ENCODE measurements at regions not wholly inside any gene's neighbourhood (a gene's known extent, or its start where the extent isn't known, plus 50 kb on each side); places are given as distances from the start of the nearest gene placed in this dataset.

GRCh38 chr14:66076176-66076575, 410.0 kb upstream of the CCDC196 start:
- H3K27ac ChIP-seq: no peak overlapping the region
- H3K9me3 ChIP-seq: no peaks in the 10 kb centered on the region
- no peak for DNase-seq
- H3K4me3 ChIP-seq: no peak overlapping the region
- H3K4me1 ChIP-seq: peaks cover 0 to under 1% (median 0%) of the 10 kb centered on the region in 12 donors
- TF ChIP-seq, protein P1, sequence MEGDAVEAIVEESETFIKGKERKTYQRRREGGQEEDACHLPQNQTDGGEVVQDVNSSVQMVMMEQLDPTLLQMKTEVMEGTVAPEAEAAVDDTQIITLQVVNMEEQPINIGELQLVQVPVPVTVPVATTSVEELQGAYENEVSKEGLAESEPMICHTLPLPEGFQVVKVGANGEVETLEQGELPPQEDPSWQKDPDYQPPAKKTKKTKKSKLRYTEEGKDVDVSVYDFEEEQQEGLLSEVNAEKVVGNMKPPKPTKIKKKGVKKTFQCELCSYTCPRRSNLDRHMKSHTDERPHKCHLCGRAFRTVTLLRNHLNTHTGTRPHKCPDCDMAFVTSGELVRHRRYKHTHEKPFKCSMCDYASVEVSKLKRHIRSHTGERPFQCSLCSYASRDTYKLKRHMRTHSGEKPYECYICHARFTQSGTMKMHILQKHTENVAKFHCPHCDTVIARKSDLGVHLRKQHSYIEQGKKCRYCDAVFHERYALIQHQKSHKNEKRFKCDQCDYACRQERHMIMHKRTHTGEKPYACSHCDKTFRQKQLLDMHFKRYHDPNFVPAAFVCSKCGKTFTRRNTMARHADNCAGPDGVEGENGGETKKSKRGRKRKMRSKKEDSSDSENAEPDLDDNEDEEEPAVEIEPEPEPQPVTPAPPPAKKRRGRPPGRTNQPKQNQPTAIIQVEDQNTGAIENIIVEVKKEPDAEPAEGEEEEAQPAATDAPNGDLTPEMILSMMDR (IDR thresholded peaks at IDR 0.05): no peak
- no peak for TF ChIP-seq POLR2A (IDR thresholded peaks at IDR 0.05)
- 63 to 74% (median 66%) methylated on average over 3 of the region's 3 CpGs for WGBS, 4 donors
- intact Hi-C loops (cut with DNase I): loop anchor here in 4 of 10 donors (5.0 to 10.0 kb wide), 4 partner anchors 111 to 914 kb away; partner anchors contain the start of gene FUT8 (in 2 of the 4)
- ATAC-seq: no peak
- peaks cover 0 to 2% (median 0%) of the 10 kb centered on the region in 9 donors for H3K27me3 ChIP-seq
- no peaks in the 10 kb centered on the region for H3K36me3 ChIP-seq

GRCh38 chr14:66078006-66078405, 408.2 kb upstream of the CCDC196 start:
- no peak for ATAC-seq
- intact Hi-C loops (cut with DNase I): loop anchor here in 4 of 10 donors (5.0 to 10.0 kb wide), 4 partner anchors 113 to 916 kb away; partner anchors contain the start of gene FUT8 (in 2 of the 4)

GRCh38 chr14:66081594-66082376, 404.4 kb upstream of the CCDC196 start:
- TF ChIP-seq POLR2A (IDR thresholded peaks at IDR 0.05): no peak
- TF ChIP-seq, protein P1 (IDR thresholded peaks at IDR 0.05): no peak
- peaks cover 0 to 4% (median 0%) of the 10 kb centered on the region in 9 donors for H3K27me3 ChIP-seq

More at GRCh38 chr14:66078006-66078405, 408.2 kb upstream of the CCDC196 start:
- TF ChIP-seq POLR2A (IDR thresholded peaks at IDR 0.05): no peak
- TF ChIP-seq, protein P1 (IDR thresholded peaks at IDR 0.05): no peak
- no peak overlapping the region for H3K27ac ChIP-seq
- no peaks in the 10 kb centered on the region for H3K9me3 ChIP-seq
- DNase-seq: no peak
- H3K36me3 ChIP-seq: no peaks in the 10 kb centered on the region
- WGBS, 4 donors: 62 to 70% (median 67%) methylated on average over 5 of the region's 5 CpGs
- peaks cover 0 to 9% (median 0%) of the 10 kb centered on the region in 12 donors for H3K4me1 ChIP-seq
- H3K27me3 ChIP-seq: peaks cover 0 to 4% (median 0%) of the 10 kb centered on the region in 9 donors
- no peak overlapping the region for H3K4me3 ChIP-seq

DNA sequence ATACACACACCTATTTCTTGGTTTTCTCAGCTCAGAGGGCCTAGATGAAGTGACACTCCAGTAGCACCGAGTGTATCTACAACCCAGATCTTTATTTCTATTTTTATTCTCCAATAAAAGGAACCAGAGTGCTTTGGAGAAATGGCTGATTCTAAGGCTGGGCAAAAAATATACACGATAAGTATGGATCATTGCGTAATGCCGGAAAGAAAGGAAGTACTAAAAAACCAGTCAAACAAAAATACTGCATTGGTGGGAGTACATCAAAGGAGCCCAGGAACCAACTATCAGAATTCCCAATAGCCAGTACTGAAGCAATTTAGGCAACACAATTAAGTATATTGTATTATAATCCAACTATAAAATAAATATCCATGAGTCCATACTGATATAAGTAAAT, 400.9 kb upstream of the CCDC196 start:
- no peak for ATAC-seq
- Histone ChIP-seq H3K36me3 (no peaks in the 10 kb centered on the region), H3K4me1 (peaks cover 0 to 9% (median 0%) of the 10 kb centered on the region in 12 donors), H3K4me3 (no peak overlapping the region), H3K27me3 (peaks cover 0 to 4% (median 0%) of the 10 kb centered on the region in 9 donors), H3K9me3 (no peaks in the 10 kb centered on the region), H3K27ac (no peak overlapping the region)
- TF ChIP-seq, protein P1 (IDR thresholded peaks at IDR 0.05): no peak
- no peak for TF ChIP-seq POLR2A (IDR thresholded peaks at IDR 0.05)
- DNase-seq: no peak
- intact Hi-C loops (cut with DNase I): no loop called here
- 73 to 85% (median 79%) methylated on average over 4 of the region's 4 CpGs for WGBS, 4 donors

More at GRCh38 chr14:66081594-66082376, 404.4 kb upstream of the CCDC196 start:
- DNase-seq (no peak), ATAC-seq (peak in 2 of 4 donors; percentile 42 to 52)
- Histone ChIP-seq H3K9me3 (no peaks in the 10 kb centered on the region), H3K4me1 (peaks cover 0 to 9% (median 0%) of the 10 kb centered on the region in 12 donors), H3K27ac (no peak overlapping the region), H3K4me3 (no peak overlapping the region), H3K36me3 (no peaks in the 10 kb centered on the region)
- intact Hi-C loops (cut with DNase I): no loop called here
- WGBS, 4 donors: 36 to 47% (median 43%) methylated on average over 6 of the region's 6 CpGs
